ENCODE measurements at regions not wholly inside any gene's neighbourhood (a gene's known extent, or its start where the extent isn't known, plus 50 kb on each side); places are given as distances from the start of the nearest gene placed in this dataset.

DNA sequence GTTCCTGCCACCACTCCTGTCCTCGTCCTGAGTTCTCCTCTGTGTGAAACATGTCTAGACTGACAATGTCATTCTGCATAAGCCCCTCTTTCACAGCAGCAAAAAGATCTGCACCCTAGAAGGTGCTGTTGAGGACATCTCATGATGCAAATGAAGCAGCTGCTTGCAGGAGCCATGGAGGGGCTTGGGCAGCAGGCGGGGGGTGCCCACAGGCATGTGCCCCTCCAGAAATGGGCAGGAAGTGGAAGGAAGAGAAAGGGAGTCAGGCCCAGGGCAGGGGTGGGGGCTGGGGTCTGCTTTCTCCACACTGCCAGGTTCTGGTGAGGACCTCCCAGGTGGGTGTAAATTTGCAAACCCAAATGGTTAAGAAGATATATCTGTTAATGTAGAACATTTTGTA, 54.5 kb upstream of the KCNMB1 start:
- H2AFZ ChIP-seq (ENCODE audit: low read depth, low read length), result no peak overlapping the region
- H2BK15ac ChIP-seq (ENCODE audit: low read depth, poor library complexity, severe bottlenecking), result no peak overlapping the region
- H2BK120ac ChIP-seq (ENCODE audit: low read depth, low read length), result no peak overlapping the region
- no peak overlapping the region for H3K18ac ChIP-seq (ENCODE audit: low read depth in 1 of 2, low read length in 2 of 2)
- peaks cover 2% of the 10 kb centered on the region for H3K4me1 ChIP-seq (ENCODE audit: control insufficient read depth, insufficient read depth, low read depth, low read length)
- H3K36me3 ChIP-seq (ENCODE audit: control insufficient read depth in 1 of 2, insufficient read depth in 2 of 2, low read depth in 1 of 2, low read length in 2 of 2), result no peaks in the 10 kb centered on the region
- peaks cover 0 to 35% of the 10 kb centered on the region in 2 experiments for H3K27me3 ChIP-seq (ENCODE audit: control insufficient read depth in 1 of 2, insufficient read depth in 1 of 2, low read length in 2 of 2)
- no peak overlapping the region for H3K14ac ChIP-seq (ENCODE audit: low read length in 2 of 2)
- no peak overlapping the region for H3K4ac ChIP-seq (ENCODE audit: low read depth in 1 of 2, low read length in 2 of 2)
- H2AK5ac ChIP-seq (ENCODE audit: low read length, severe bottlenecking), result no peak overlapping the region
- no peak overlapping the region for H3K27ac ChIP-seq (ENCODE audit: low read length, poor library complexity, severe bottlenecking)
- peaks cover 12% of the 10 kb centered on the region for H3K9me3 ChIP-seq (ENCODE audit: control insufficient read depth, low read length)
- no peak overlapping the region for H3K4me3 ChIP-seq (ENCODE audit: insufficient read depth in 1 of 2, low read depth in 1 of 2, low read length in 2 of 2)
- no peak overlapping the region for H2BK12ac ChIP-seq (ENCODE audit: low read length in 2 of 2)
- WGBS, result 88% methylated on average over 2 of the region's 2 CpGs
- H3K9ac ChIP-seq (ENCODE audit: low read length), result no peak overlapping the region
- H2BK5ac ChIP-seq (ENCODE audit: low read depth, low read length, poor library complexity, severe bottlenecking), result no peak overlapping the region
- no peak overlapping the region for H3K4me2 ChIP-seq (ENCODE audit: low read length, poor library complexity, severe bottlenecking)
- no peaks in the 10 kb centered on the region for H3K79me1 ChIP-seq (replicated peaks; ENCODE audit: low read length, poor library complexity, severe bottlenecking)
- no peak overlapping the region for H4K8ac ChIP-seq (ENCODE audit: low read length)
- DNase-seq, result no peak
- no peak overlapping the region for H4K91ac ChIP-seq (ENCODE audit: low read length)
- H3K23ac ChIP-seq (ENCODE audit: low read length in 2 of 2), result no peak overlapping the region

- no peak overlapping the region for H3K4me2 ChIP-seq (ENCODE audit: low read length, poor library complexity, severe bottlenecking)
- H3K4ac ChIP-seq (ENCODE audit: low read depth in 1 of 2, low read length in 2 of 2), result no peak overlapping the region
- no peak overlapping the region for H2BK12ac ChIP-seq (ENCODE audit: low read length in 2 of 2)
- no peak overlapping the region for H4K8ac ChIP-seq (ENCODE audit: low read length)
- H3K4me3 ChIP-seq (ENCODE audit: insufficient read depth in 1 of 2, low read depth in 1 of 2, low read length in 2 of 2), result no peak overlapping the region
- H3K9me3 ChIP-seq (ENCODE audit: control insufficient read depth, low read length), result peaks cover 12% of the 10 kb centered on the region
- H2BK5ac ChIP-seq (ENCODE audit: low read depth, low read length, poor library complexity, severe bottlenecking), result no peak overlapping the region
- H4K91ac ChIP-seq (ENCODE audit: low read length), result no peak overlapping the region
- WGBS, result 92% methylated on average over 5 of the region's 5 CpGs
- no peak overlapping the region for H3K27ac ChIP-seq (ENCODE audit: low read length, poor library complexity, severe bottlenecking)
- H3K18ac ChIP-seq (ENCODE audit: low read depth in 1 of 2, low read length in 2 of 2), result no peak overlapping the region
- H3K4me1 ChIP-seq (ENCODE audit: control insufficient read depth, insufficient read depth, low read depth, low read length), result peaks cover 2% of the 10 kb centered on the region
- H3K23ac ChIP-seq (ENCODE audit: low read length in 2 of 2), result no peak overlapping the region
- H3K27me3 ChIP-seq (ENCODE audit: control insufficient read depth in 1 of 2, insufficient read depth in 1 of 2, low read length in 2 of 2), result peaks cover 0 to 39% of the 10 kb centered on the region in 2 experiments
- no peak overlapping the region for H2BK15ac ChIP-seq (ENCODE audit: low read depth, poor library complexity, severe bottlenecking)
- no peak overlapping the region for H2AFZ ChIP-seq (ENCODE audit: low read depth, low read length)
- no peak for DNase-seq
- H3K9ac ChIP-seq (ENCODE audit: low read length), result no peak overlapping the region
- H3K36me3 ChIP-seq (ENCODE audit: control insufficient read depth in 1 of 2, insufficient read depth in 2 of 2, low read depth in 1 of 2, low read length in 2 of 2), result no peaks in the 10 kb centered on the region
- no peak overlapping the region for H3K14ac ChIP-seq (ENCODE audit: low read length in 2 of 2)
- H3K79me1 ChIP-seq (replicated peaks; ENCODE audit: low read length, poor library complexity, severe bottlenecking), result no peaks in the 10 kb centered on the region
- no peak overlapping the region for H2AK5ac ChIP-seq (ENCODE audit: low read length, severe bottlenecking)
- no peak overlapping the region for H2BK120ac ChIP-seq (ENCODE audit: low read depth, low read length)
Measured at GRCh38 chr5:170442921-170443320, 53.8 kb upstream of the KCNMB1 start.

DNA sequence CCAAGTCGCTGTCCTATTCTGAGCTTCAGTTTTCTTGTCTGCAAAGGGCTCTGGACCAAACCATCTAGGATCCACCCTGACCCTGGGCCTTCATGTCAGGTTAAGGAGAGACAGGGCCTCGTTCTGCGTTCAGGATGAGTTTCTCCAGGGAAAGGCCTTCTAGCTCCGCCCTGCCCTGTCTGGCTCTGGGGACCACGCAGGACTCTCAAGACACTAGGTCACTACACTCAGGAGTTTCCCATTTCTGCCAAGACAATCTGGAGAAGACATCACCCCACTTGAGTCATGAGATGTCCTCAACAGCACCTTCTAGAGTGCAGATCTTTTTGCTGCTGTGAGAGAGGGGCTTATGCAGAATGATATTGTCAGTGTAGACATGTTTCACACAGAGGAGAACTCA, 53.2 kb upstream of the KCNMB1 start:
- H3K23ac ChIP-seq (ENCODE audit: low read length in 2 of 2), result no peak overlapping the region
- H3K27me3 ChIP-seq (ENCODE audit: control insufficient read depth in 1 of 2, insufficient read depth in 1 of 2, low read length in 2 of 2), result peaks cover 0 to 44% of the 10 kb centered on the region in 2 experiments
- no peak overlapping the region for H3K4me2 ChIP-seq (ENCODE audit: low read length, poor library complexity, severe bottlenecking)
- no peak overlapping the region for H2BK120ac ChIP-seq (ENCODE audit: low read depth, low read length)
- no peak overlapping the region for H2BK5ac ChIP-seq (ENCODE audit: low read depth, low read length, poor library complexity, severe bottlenecking)
- H3K9me3 ChIP-seq (ENCODE audit: control insufficient read depth, low read length), result peaks cover 9% of the 10 kb centered on the region
- H3K4me3 ChIP-seq (ENCODE audit: insufficient read depth in 1 of 2, low read depth in 1 of 2, low read length in 2 of 2), result no peak overlapping the region
- H3K36me3 ChIP-seq (ENCODE audit: control insufficient read depth in 1 of 2, insufficient read depth in 2 of 2, low read depth in 1 of 2, low read length in 2 of 2), result no peaks in the 10 kb centered on the region
- no peak overlapping the region for H3K4ac ChIP-seq (ENCODE audit: low read depth in 1 of 2, low read length in 2 of 2)
- H3K18ac ChIP-seq (ENCODE audit: low read depth in 1 of 2, low read length in 2 of 2), result no peak overlapping the region
- 90% methylated on average over 4 of the region's 5 CpGs for WGBS
- H3K9ac ChIP-seq (ENCODE audit: low read length), result no peak overlapping the region
- H3K79me1 ChIP-seq (replicated peaks; ENCODE audit: low read length, poor library complexity, severe bottlenecking), result no peaks in the 10 kb centered on the region
- no peak for DNase-seq
- no peak overlapping the region for H3K14ac ChIP-seq (ENCODE audit: low read length in 2 of 2)
- no peak overlapping the region for H4K8ac ChIP-seq (ENCODE audit: low read length)
- H3K27ac ChIP-seq (ENCODE audit: low read length, poor library complexity, severe bottlenecking), result no peak overlapping the region
- H2AK5ac ChIP-seq (ENCODE audit: low read length, severe bottlenecking), result no peak overlapping the region
- H2BK15ac ChIP-seq (ENCODE audit: low read depth, poor library complexity, severe bottlenecking), result no peak overlapping the region
- peaks cover 2% of the 10 kb centered on the region for H3K4me1 ChIP-seq (ENCODE audit: control insufficient read depth, insufficient read depth, low read depth, low read length)
- H2BK12ac ChIP-seq (ENCODE audit: low read length in 2 of 2), result no peak overlapping the region
- no peak overlapping the region for H4K91ac ChIP-seq (ENCODE audit: low read length)
- no peak overlapping the region for H2AFZ ChIP-seq (ENCODE audit: low read depth, low read length)

DNA sequence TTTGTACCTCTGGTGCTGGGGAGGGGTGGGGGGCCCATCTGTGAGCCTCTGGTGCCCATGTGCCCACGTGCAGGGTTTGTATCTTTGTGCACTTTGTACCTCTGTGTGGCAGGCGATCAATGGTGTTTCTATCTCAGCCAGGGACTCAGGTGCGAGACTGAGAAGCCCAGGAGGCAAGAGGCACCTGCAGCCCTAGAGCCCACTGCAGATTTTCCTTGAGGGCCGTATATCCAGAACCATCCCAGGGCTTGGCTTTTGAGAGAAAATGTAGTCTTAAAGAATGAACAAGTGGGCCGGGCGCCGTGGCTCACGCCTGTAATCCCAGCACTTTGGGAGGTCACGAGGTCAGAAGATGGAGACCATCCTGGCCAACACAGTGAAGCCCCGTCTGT, 52.2 kb upstream of the KCNMB1 start:
- Histone ChIP-seq H2AK5ac (ENCODE audit: low read length, severe bottlenecking) (no peak overlapping the region), H3K9me3 (ENCODE audit: control insufficient read depth, low read length) (no peaks in the 10 kb centered on the region), H3K4me2 (ENCODE audit: low read length, poor library complexity, severe bottlenecking) (no peak overlapping the region), H3K14ac (ENCODE audit: low read length in 2 of 2) (no peak overlapping the region), H3K27me3 (ENCODE audit: control insufficient read depth in 1 of 2, insufficient read depth in 1 of 2, low read length in 2 of 2) (peaks cover 0 to 42% of the 10 kb centered on the region in 2 experiments), H3K18ac (ENCODE audit: low read depth in 1 of 2, low read length in 2 of 2) (no peak overlapping the region), H2BK5ac (ENCODE audit: low read depth, low read length, poor library complexity, severe bottlenecking) (no peak overlapping the region), H2AFZ (ENCODE audit: low read depth, low read length) (no peak overlapping the region), H3K4me3 (ENCODE audit: insufficient read depth in 1 of 2, low read depth in 1 of 2, low read length in 2 of 2) (no peak overlapping the region), H3K79me1 (replicated peaks; ENCODE audit: low read length, poor library complexity, severe bottlenecking) (no peaks in the 10 kb centered on the region), H3K27ac (ENCODE audit: low read length, poor library complexity, severe bottlenecking) (no peak overlapping the region), H3K9ac (ENCODE audit: low read length) (no peak overlapping the region), H3K36me3 (ENCODE audit: control insufficient read depth in 1 of 2, insufficient read depth in 2 of 2, low read depth in 1 of 2, low read length in 2 of 2) (no peaks in the 10 kb centered on the region), H2BK15ac (ENCODE audit: low read depth, poor library complexity, severe bottlenecking) (no peak overlapping the region), H2BK120ac (ENCODE audit: low read depth, low read length) (no peak overlapping the region), H4K8ac (ENCODE audit: low read length) (no peak overlapping the region), H2BK12ac (ENCODE audit: low read length in 2 of 2) (no peak overlapping the region), H3K4ac (ENCODE audit: low read depth in 1 of 2, low read length in 2 of 2) (no peak overlapping the region), H3K23ac (ENCODE audit: low read length in 2 of 2) (no peak overlapping the region), H4K91ac (ENCODE audit: low read length) (no peak overlapping the region), H3K4me1 (ENCODE audit: control insufficient read depth, insufficient read depth, low read depth, low read length) (peaks cover 4% of the 10 kb centered on the region)
- no peak for DNase-seq
- WGBS, result 88% methylated on average over 10 of the region's 10 CpGs

Data from mesenchymal stem cell (in vitro differentiated cells and primary cell).